ENCODE measurements at regions not wholly inside any gene's neighbourhood (a gene's known extent, or its start where the extent isn't known, plus 50 kb on each side); places are given as distances from the start of the nearest gene placed in this dataset.

GRCh38 chr11:19350160-19350559 lies 109.4 kb upstream of the E2F8 start:
- Histone ChIP-seq H3K9ac (ENCODE audit: insufficient read depth, low read length, poor library complexity, severe bottlenecking) (no peak overlapping the region), H3K79me2 (ENCODE audit: insufficient read depth, low read length) (no peaks in the 10 kb centered on the region), H2AFZ (ENCODE audit: insufficient read depth, low read depth, low read length, poor library complexity, severe bottlenecking) (no peak overlapping the region), H3K4me2 (replicated peaks; ENCODE audit: extremely low read depth, low read length, poor library complexity, severe bottlenecking) (no peak overlapping the region), H3K27ac (ENCODE audit: low read depth in 1 of 2, low read length in 2 of 2) (no peak overlapping the region), H3K27me3 (ENCODE audit: control insufficient read depth in 2 of 2, insufficient read depth in 2 of 2, low read length in 2 of 2) (peaks cover 29 to 46% of the 10 kb centered on the region in 2 donors), H3K36me3 (replicated peaks in 1 of 2; ENCODE audit: control insufficient read depth in 1 of 2, insufficient read depth in 2 of 2, low read length in 2 of 2) (no peaks in the 10 kb centered on the region), H3K4me3 (replicated peaks in 1 of 3; ENCODE audit: low read depth in 2 of 3, low read length in 3 of 3) (no peak overlapping the region), H4K20me1 (ENCODE audit: insufficient read depth, low read length) (no peaks in the 10 kb centered on the region), H3K4me1 (ENCODE audit: control insufficient read depth in 1 of 2, insufficient read depth in 2 of 2, low read length in 2 of 2) (no peaks in the 10 kb centered on the region), H3K9me3 (replicated peaks in 1 of 2; ENCODE audit: control insufficient read depth in 1 of 2, insufficient read depth in 1 of 2, low read length in 2 of 2) (peaks cover 0 to 4% of the 10 kb centered on the region in 2 donors)
- WGBS (ENCODE audit: insufficient coverage): 90% methylated on average over 5 of the region's 11 CpGs
- H3K4me3 Mint-ChIP-seq: peak overlapping the region in 1 of 2 donors; percentile 0
- DNase-seq: no peak
- peaks cover 50 to 59% (median 53%) of the 10 kb centered on the region in 3 donors for H3K27me3 Mint-ChIP-seq (ENCODE audit: low read depth in 3 of 3)
- H3K9me3 Mint-ChIP-seq: peaks cover 0 to 9% (median 0%) of the 10 kb centered on the region in 7 donors
- intact Hi-C loops (cut with micrococcal nuclease): no loop called here
- no peak for TF ChIP-seq CTCF (IDR thresholded peaks at IDR 0.05)
- no peaks in the 10 kb centered on the region for H3K4me1 Mint-ChIP-seq
- H3K36me3 Mint-ChIP-seq: no peaks in the 10 kb centered on the region
- H3K27ac Mint-ChIP-seq: no peak overlapping the region

- Mint-ChIP-seq H3K9me3 (peaks cover 0 to 12% (median 2%) of the 10 kb centered on the region in 7 donors), H3K4me1 (no peaks in the 10 kb centered on the region), H3K36me3 (no peaks in the 10 kb centered on the region), H3K27ac (peak overlapping the region in 1 of 7 donors; percentile 17), H3K27me3 (ENCODE audit: low read depth in 3 of 3) (peaks cover 57 to 66% (median 57%) of the 10 kb centered on the region in 3 donors), H3K4me3 (peak overlapping the region in 1 of 2 donors; percentile 0)
- Histone ChIP-seq H4K20me1 (ENCODE audit: insufficient read depth, low read length) (no peaks in the 10 kb centered on the region), H3K9me3 (replicated peaks in 1 of 2; ENCODE audit: control insufficient read depth in 1 of 2, insufficient read depth in 1 of 2, low read length in 2 of 2) (peaks cover 0 to 8% of the 10 kb centered on the region in 2 donors), H3K4me1 (ENCODE audit: control insufficient read depth in 1 of 2, insufficient read depth in 2 of 2, low read length in 2 of 2) (no peaks in the 10 kb centered on the region), H3K4me3 (replicated peaks in 1 of 3; ENCODE audit: low read depth in 2 of 3, low read length in 3 of 3) (no peak overlapping the region), H3K36me3 (replicated peaks in 1 of 2; ENCODE audit: control insufficient read depth in 1 of 2, insufficient read depth in 2 of 2, low read length in 2 of 2) (no peaks in the 10 kb centered on the region), H3K27ac (ENCODE audit: low read depth in 1 of 2, low read length in 2 of 2) (no peak overlapping the region), H3K4me2 (replicated peaks; ENCODE audit: extremely low read depth, low read length, poor library complexity, severe bottlenecking) (no peak overlapping the region), H3K9ac (ENCODE audit: insufficient read depth, low read length, poor library complexity, severe bottlenecking) (no peak overlapping the region), H2AFZ (ENCODE audit: insufficient read depth, low read depth, low read length, poor library complexity, severe bottlenecking) (no peak overlapping the region), H3K79me2 (ENCODE audit: insufficient read depth, low read length) (no peaks in the 10 kb centered on the region), H3K27me3 (ENCODE audit: control insufficient read depth in 2 of 2, insufficient read depth in 2 of 2, low read length in 2 of 2) (peaks cover 36 to 53% of the 10 kb centered on the region in 2 donors)
- no peak for DNase-seq
- TF ChIP-seq CTCF (IDR thresholded peaks at IDR 0.05): no peak
- 88% methylated on average over 6 of the region's 17 CpGs for WGBS (ENCODE audit: insufficient coverage)
- intact Hi-C loops (cut with micrococcal nuclease): no loop called here
Measured at GRCh38 chr11:19349340-19350025, 108.7 kb upstream of the E2F8 start.
